Central memory CD4-positive, alpha-beta T cell (primary cell): ENCODE measurements at regions not wholly inside any gene's neighbourhood (a gene's known extent, or its start where the extent isn't known, plus 50 kb on each side); places are given as distances from the start of the nearest gene placed in this dataset.
"Not testable (repeated sequence)": the region's sequence is repeated elsewhere in the genome, so short reads cannot be mapped to it uniquely, and the experiment has no call there.

Experiments used
- DNase-seq: peaks from one replicate; pipeline ENCODE4 v3.0.0; 2022

GRCh38 chr5:118603278-118603677, 385.1 kb downstream of the DTWD2 start:
- no peak for DNase-seq

GRCh38 chr5:118598311-118598710, 390.0 kb downstream of the DTWD2 start:
- DNase-seq: no peak

DNA sequence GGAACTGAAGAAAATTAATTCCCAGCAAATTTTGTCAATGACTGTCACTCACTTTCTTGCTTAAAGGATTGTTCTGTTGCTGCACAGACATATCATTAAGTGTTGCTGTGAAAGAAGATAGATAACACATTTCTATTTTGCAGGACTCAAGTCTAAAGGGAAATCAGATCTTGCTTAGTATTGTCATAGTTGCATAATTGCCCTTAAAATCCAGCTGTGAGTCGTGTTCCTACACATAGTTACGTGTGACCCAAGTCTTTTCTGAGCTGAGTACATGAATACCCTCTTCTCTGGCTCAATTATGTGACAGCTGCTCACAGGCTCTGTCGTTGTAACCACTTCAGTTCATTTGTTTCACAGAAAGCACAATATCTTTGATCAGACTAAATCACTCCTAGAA, 390.8 kb downstream of the DTWD2 start:
- no peak for DNase-seq

GRCh38 chr5:118596255-118596654, 392.1 kb downstream of the DTWD2 start:
- DNase-seq: no peak

DNA sequence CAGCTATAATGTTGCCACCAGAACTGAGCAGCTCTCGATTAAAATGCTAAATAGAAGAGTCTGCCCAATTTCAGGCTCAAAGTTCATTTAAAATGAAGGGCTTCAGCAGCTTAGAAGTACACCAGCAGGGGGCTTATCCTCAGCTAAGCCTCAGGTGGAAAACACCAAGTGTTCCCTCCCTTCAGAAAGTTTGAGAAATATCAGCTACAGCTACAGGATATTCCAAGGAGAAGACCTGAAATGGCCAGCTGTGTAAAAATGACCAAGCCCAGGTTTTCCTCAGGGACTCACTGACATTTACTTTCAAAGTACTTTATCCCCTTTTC, 395.4 kb downstream of the DTWD2 start:
- no peak for DNase-seq

DNA sequence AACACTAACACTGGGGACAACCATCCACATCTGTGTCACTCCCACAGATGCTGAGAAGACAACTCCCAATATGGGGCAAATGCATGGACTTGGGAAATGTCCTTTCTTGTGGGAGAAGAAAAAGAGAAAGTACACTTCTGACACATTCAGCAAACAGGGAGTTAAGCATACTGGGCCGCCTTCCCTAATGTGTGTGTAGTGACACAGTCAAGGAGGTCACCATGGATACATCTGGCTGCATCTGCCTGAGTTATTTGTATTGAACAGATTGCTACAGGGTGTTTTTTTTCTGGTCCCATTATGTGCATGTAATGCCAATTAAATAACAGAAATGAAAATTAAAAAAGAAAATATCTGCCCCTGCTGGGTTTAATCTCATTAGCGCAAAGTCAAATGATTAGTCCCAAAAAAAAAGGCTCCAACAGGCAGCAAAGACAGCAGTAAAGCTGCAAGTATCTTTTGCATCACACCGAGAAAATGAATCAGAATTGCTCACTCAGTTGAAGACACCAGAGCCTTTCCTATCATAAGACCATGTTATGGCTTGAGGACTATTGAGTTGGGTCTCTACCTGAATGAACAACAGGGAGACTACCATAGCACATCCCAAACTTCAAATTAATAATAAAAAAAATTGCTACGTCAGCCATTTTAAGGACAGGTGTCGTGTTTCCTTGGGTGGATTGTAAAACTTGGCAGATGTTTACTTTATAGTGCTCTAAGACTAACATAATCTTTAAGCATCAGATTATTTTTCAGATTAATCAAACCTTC, 395.9 kb downstream of the DTWD2 start:
- DNase-seq: no peak

GRCh38 chr5:118590806-118591205, 397.5 kb downstream of the DTWD2 start:
- DNase-seq: no peak

- DNase-seq: no peak
Measured at GRCh38 chr5:118580949-118581348, 407.4 kb downstream of the DTWD2 start.

GRCh38 chr5:118578093-118578492, 410.3 kb downstream of the DTWD2 start:
- DNase-seq: no peak

GRCh38 chr5:118577621-118578020, 410.7 kb downstream of the DTWD2 start:
- no peak for DNase-seq

DNA sequence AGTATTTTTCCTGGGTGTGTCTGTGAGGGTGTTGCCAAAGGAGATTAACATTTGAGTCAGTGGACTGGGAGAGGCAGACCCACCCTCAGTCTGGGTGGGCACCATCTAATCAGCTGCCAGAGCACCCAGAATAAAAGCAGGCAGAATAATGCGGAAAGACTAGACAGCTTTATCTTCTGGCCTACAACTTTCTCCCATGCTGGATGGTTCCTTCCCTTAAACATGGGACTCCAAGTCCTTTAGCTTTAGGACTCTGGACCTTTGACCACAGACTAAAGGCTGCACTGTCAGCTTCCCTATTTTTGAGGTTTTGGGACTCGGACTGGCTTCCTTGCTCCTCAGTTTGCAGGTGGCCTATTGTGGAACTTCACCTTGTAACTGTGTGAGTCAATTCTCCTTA, 418.1 kb downstream of the DTWD2 start:
- not testable (repeated sequence) for DNase-seq

GRCh38 chr5:118569596-118569995, 418.8 kb downstream of the DTWD2 start:
- DNase-seq: not testable (repeated sequence)

DNA sequence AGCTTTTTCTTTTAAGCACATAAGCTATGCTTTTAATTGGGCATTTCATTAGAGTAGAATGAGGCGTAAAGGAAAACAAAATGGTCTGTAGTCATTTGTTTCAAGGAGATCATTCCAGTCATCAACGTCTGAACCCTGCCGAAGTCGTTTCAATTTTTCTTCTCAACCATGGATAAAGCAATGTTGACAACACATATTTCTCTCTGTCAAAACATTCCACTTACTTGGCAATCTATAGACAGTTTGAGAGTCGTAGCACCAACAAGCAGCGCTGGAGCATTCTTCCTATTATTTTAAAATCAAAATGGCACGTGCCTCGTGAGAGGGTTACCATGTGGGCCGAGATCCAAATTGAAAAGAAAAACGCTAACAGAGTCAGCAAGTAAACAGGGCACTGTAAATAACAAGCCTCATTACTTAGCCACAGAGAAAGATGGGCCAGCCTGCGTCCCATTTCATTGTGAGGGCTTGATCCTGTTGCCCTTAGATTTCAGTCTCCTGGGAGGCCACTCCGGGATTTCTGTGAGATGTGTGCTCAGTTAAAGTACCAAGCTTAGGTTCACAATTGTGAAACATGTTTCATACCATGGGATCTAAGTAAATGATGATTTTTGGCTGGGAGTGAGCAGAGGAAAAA, 422.9 kb downstream of the DTWD2 start:
- no peak for DNase-seq

- DNase-seq: no peak
Measured at GRCh38 chr5:118561971-118562370, 426.4 kb downstream of the DTWD2 start.

- DNase-seq: no peak
Measured at GRCh38 chr5:118561235-118561634, 427.1 kb downstream of the DTWD2 start.

DNA sequence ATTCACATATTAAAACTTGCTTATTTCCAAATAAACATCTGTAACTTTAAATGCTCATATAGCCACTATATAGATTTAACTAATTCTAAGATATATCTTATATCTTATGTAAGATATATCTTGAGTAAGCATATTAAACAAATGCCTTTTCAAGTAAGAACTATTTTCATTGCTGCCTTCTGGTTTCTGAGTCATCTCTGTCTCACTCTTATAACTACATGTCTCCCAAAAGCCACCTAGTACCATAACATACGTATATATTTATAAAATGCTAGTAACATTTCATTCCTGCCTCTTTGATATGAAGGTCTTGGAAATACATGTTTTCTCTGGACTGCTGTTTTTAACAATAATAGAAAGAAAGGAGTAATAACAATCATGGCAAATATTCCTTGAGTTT, 429.5 kb downstream of the DTWD2 start:
- no peak for DNase-seq

- DNase-seq: no peak
Measured at GRCh38 chr5:118557251-118557661, 431.1 kb downstream of the DTWD2 start.

DNA sequence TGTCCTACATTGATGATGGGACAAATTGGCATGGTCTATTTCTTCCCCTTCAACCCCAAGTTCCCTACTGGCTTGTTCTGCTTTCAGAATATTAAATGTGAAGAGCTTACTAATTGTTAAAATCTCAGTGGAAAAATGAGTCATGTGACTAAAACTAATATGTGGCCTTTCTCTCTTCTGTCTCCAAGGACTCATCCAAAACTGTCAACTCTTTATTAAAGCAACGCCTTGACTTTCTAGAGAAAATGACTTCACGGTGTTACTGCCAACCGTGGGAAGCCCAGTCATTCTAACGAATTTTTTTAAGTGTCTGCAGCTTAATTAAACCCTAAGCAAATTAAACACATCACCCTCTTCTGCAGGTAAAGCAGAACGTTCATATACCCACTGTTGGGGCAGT, 431.6 kb downstream of the DTWD2 start:
- DNase-seq: no peak

- DNase-seq: no peak
Measured at GRCh38 chr5:118555727-118556126, 432.6 kb downstream of the DTWD2 start.

GRCh38 chr5:118554981-118555380, 433.4 kb downstream of the DTWD2 start:
- DNase-seq: no peak

DNA sequence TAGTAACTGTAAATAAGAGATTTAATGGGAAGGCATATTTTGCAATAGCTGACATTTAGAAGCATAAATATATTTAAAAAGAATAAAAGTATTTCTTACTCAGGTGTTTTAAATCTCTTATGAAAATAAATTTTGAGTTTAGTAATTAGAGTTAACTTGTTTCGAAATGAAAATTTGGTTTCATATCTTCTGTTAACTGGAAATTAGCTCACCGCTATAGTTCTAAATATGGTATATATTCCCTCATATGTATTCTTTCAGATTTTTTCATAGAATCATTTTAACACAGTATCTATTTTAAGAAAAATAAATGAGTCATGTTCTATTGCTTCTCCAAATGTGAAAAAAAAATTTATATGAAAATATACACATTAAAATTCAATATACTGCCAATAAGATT, 434.1 kb downstream of the DTWD2 start:
- no peak for DNase-seq

DNA sequence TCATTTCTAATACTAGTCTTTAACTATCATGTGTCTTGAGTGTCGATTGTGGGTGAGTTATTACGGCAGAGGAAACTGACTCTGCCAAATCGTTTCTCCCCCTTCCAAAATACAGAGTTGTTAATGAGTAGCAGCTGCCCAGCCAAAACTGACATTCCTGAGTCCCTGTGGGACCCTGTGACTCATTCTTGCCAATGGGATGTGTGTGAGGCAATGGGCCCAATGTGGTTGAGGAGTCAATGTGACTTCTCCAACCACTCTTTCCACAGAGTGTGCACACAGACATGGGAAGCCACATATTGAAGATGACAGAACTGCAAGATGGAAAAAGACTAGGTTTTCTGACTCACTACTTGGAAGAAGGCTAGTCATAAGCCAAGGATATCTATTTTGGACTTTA, 434.7 kb downstream of the DTWD2 start:
- no peak for DNase-seq

- no peak for DNase-seq
Measured at GRCh38 chr5:118552731-118553360, 435.5 kb downstream of the DTWD2 start.

DNA sequence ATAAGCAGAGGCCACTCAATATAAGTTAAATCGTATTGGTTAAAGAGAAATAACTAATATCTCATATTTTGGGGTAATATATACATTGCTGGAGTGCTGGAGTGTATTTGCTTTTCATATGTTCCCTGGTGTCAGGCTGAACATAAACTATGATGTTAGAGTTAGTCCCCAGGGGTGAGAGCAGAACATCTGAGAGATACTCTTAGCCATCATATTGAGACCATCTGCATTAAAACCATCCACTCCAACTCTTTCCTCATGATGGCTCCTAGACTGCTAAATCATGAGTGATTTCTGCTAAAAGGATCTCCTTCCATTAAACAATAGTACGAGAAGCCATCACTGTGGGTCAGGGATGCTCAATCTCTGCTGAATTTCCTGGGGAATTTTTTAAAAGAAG, 436.2 kb downstream of the DTWD2 start:
- DNase-seq: no peak
